ENCODE measurements at regions not wholly inside any gene's neighbourhood (a gene's known extent, or its start where the extent isn't known, plus 50 kb on each side); places are given as distances from the start of the nearest gene placed in this dataset.

DNA sequence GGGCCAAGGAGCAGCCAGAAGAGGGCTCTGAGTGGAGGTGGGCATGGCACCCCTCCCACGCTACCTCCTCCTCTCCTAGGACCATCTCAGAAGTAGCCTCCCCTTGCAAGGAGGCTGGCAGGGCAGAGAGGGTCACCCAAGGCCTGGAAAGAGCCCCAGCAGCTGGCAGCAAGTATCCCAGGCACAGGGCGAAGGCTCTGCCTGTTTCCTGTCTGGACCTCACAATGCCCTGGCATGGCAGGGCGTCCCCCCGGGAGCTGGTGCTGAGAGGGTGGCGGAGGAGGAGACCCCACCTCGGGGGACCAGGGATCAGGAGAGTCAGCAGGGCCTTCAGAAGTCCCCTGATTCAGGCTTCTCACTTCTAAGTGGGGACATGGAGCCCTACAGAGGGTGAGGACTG lies 66.2 kb upstream of the TAF1B start:
- Histone ChIP-seq H2AK5ac (ENCODE audit: low read length) (no peak overlapping the region), H2BK15ac (replicated peaks; ENCODE audit: low read depth) (no peak overlapping the region), H3K56ac (ENCODE audit: low read length) (no peak overlapping the region), H3K18ac (ENCODE audit: low read length) (no peak overlapping the region), H4K8ac (ENCODE audit: low read depth, low read length) (no peak overlapping the region), H3K79me1 (ENCODE audit: low read length) (no peaks in the 10 kb centered on the region), H3K23ac (ENCODE audit: low read length) (no peak overlapping the region), H3K4ac (ENCODE audit: low read depth, low read length) (no peak overlapping the region), H3K4me1 (ENCODE audit: control insufficient read depth, low read depth, low read length) (no peaks in the 10 kb centered on the region), H3K27ac (ENCODE audit: low read depth, low read length) (no peak overlapping the region), H3K79me2 (ENCODE audit: control insufficient read depth, insufficient read depth, low read length) (no peaks in the 10 kb centered on the region), H4K5ac (ENCODE audit: low read length) (no peak overlapping the region), H2BK120ac (ENCODE audit: low read depth, low read length) (no peak overlapping the region), H3K36me3 (ENCODE audit: control insufficient read depth, insufficient read depth, low read length) (no peaks in the 10 kb centered on the region), H3K27me3 (ENCODE audit: insufficient read depth, low read length, poor library complexity) (no peaks in the 10 kb centered on the region), H3K9ac (ENCODE audit: low read length) (no peak overlapping the region), H2BK5ac (ENCODE audit: low read length) (no peak overlapping the region), H3K4me3 (ENCODE audit: low read length) (no peak overlapping the region), H3K4me2 (ENCODE audit: low read length) (no peak overlapping the region)
- no peak for DNase-seq
- WGBS (ENCODE audit: extremely low coverage, insufficient coverage, low lambda C conversion rate) = no CpG with 5 or more reads among the region's 6 CpGs

DNA sequence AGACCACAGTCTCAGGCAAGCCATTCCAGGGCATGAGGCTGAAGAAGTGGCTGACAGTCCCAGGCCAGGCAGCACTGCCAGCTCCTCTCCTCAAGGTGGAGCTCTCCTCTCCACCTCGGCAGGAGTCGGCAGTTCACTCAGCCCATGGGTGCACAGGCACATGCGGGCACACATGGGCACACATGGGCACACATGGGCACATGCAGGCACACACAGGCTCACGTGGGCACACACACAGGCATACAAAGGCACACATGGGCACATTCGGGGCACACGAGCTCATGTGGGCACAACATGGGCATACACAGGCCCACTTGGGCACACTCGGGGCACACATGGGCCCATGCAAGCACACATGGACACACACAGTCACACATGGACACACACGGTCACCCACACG lies 65.3 kb upstream of the TAF1B start:
- H2BK5ac ChIP-seq (ENCODE audit: low read length) = no peak overlapping the region
- H3K4me3 ChIP-seq (ENCODE audit: low read length) = no peak overlapping the region
- H3K4me1 ChIP-seq (ENCODE audit: control insufficient read depth, low read depth, low read length) = no peaks in the 10 kb centered on the region
- no CpG with 5 or more reads among the region's 9 CpGs for WGBS (ENCODE audit: extremely low coverage, insufficient coverage, low lambda C conversion rate)
- H3K4me2 ChIP-seq (ENCODE audit: low read length) = no peak overlapping the region
- H3K79me1 ChIP-seq (ENCODE audit: low read length) = no peaks in the 10 kb centered on the region
- H3K4ac ChIP-seq (ENCODE audit: low read depth, low read length) = no peak overlapping the region
- no peak overlapping the region for H2AK5ac ChIP-seq (ENCODE audit: low read length)
- no peak overlapping the region for H3K23ac ChIP-seq (ENCODE audit: low read length)
- no peaks in the 10 kb centered on the region for H3K79me2 ChIP-seq (ENCODE audit: control insufficient read depth, insufficient read depth, low read length)
- no peak overlapping the region for H3K18ac ChIP-seq (ENCODE audit: low read length)
- H4K8ac ChIP-seq (ENCODE audit: low read depth, low read length) = no peak overlapping the region
- H3K9ac ChIP-seq (ENCODE audit: low read length) = no peak overlapping the region
- no peak overlapping the region for H2BK120ac ChIP-seq (ENCODE audit: low read depth, low read length)
- H4K5ac ChIP-seq (ENCODE audit: low read length) = no peak overlapping the region
- no peaks in the 10 kb centered on the region for H3K27me3 ChIP-seq (ENCODE audit: insufficient read depth, low read length, poor library complexity)
- no peak overlapping the region for H3K56ac ChIP-seq (ENCODE audit: low read length)
- no peak for DNase-seq
- H3K27ac ChIP-seq (ENCODE audit: low read depth, low read length) = no peak overlapping the region
- H3K36me3 ChIP-seq (ENCODE audit: control insufficient read depth, insufficient read depth, low read length) = no peaks in the 10 kb centered on the region
- H2BK15ac ChIP-seq (replicated peaks; ENCODE audit: low read depth) = no peak overlapping the region

DNA sequence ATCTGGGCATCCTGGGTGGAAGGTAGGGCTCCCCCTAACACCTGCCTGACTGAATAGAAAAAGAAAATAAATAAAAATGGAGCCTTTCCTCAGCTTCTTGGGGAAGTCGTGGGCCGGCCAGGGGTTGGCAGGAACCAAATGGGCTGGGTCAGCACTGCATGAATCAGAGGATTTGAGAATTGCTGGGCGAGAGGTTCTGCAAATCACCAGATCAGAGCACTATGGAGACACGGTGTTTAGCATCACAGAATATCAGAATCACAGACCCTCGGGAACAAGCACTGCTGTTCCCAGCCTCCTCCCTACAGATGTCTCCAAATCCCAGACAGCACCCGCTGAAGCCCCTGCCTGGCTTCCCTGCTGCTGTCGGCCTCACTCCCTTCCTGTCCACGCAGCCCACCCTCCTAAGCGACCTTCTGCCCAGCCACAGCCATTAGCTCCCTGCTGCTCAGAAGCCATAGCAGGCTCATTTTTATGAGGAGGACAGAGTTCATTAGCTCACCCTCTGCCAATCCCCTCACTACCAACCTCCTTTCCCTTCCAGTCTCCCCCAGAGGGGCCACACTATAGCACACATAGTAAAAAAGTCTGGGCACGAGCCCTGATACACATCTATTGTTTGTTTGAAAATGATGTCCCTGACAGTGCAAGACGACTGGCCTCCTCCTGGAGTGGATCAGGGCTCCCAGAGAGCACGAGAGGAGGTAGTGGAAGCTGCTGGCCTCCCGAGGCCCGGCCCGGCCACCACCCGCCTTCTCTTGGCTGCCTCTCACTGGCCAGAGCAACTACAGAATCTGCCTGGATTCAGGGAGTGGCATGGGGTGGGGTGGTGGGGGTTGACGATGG lies 64.6 kb upstream of the TAF1B start:
- Histone ChIP-seq H3K79me2 (ENCODE audit: control insufficient read depth, insufficient read depth, low read length) (no peaks in the 10 kb centered on the region), H2AK5ac (ENCODE audit: low read length) (no peak overlapping the region), H3K9ac (ENCODE audit: low read length) (no peak overlapping the region), H3K4ac (ENCODE audit: low read depth, low read length) (no peak overlapping the region), H3K36me3 (ENCODE audit: control insufficient read depth, insufficient read depth, low read length) (no peaks in the 10 kb centered on the region), H3K4me2 (ENCODE audit: low read length) (no peak overlapping the region), H2BK120ac (ENCODE audit: low read depth, low read length) (no peak overlapping the region), H2BK15ac (replicated peaks; ENCODE audit: low read depth) (no peak overlapping the region), H4K8ac (ENCODE audit: low read depth, low read length) (no peak overlapping the region), H3K27me3 (ENCODE audit: insufficient read depth, low read length, poor library complexity) (no peaks in the 10 kb centered on the region), H3K56ac (ENCODE audit: low read length) (no peak overlapping the region), H4K5ac (ENCODE audit: low read length) (no peak overlapping the region), H3K23ac (ENCODE audit: low read length) (no peak overlapping the region), H2BK5ac (ENCODE audit: low read length) (no peak overlapping the region), H3K4me3 (ENCODE audit: low read length) (no peak overlapping the region), H3K27ac (ENCODE audit: low read depth, low read length) (no peak overlapping the region), H3K79me1 (ENCODE audit: low read length) (no peaks in the 10 kb centered on the region), H3K4me1 (ENCODE audit: control insufficient read depth, low read depth, low read length) (no peaks in the 10 kb centered on the region), H3K18ac (ENCODE audit: low read length) (no peak overlapping the region)
- no CpG with 5 or more reads among the region's 17 CpGs for WGBS (ENCODE audit: extremely low coverage, insufficient coverage, low lambda C conversion rate)
- no peak for DNase-seq

DNA sequence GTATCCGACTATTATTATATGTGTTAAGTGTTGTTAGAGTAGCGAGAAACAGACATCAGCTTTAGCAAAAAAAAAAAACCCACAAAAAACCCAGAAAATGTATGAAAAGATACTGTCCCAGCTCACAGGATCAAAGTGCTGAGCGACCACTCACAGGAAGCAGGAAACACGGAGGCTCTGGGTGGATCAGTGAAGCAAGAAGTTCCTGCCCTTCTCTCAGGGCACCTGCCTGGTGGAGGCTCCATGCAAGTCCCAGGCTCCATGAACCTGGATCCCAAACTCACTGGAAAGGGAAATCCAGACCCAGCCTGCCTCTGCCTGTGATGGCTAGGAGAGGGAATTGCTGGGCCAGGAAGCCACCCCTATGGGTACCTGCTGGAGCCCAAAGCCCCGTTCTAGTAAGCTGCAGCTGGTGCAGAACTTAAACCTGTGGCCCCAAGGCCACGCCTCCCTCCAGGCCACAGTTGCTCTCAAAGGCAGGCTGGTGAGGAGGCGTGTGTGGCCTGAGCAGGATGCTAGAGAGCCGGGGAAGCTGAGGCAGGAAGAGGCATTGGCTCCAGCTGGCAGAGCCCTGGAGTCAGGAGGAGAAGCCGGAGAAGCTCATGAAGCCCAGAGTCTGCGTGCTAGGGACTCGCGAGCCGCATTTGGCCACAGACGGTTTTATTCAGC lies 63.5 kb upstream of the TAF1B start:
- no CpG with 5 or more reads among the region's 14 CpGs for WGBS (ENCODE audit: extremely low coverage, insufficient coverage, low lambda C conversion rate)
- Histone ChIP-seq H2BK15ac (replicated peaks; ENCODE audit: low read depth) (no peak overlapping the region), H3K79me1 (ENCODE audit: low read length) (no peaks in the 10 kb centered on the region), H3K4me1 (ENCODE audit: control insufficient read depth, low read depth, low read length) (no peaks in the 10 kb centered on the region), H3K18ac (ENCODE audit: low read length) (no peak overlapping the region), H3K27me3 (ENCODE audit: insufficient read depth, low read length, poor library complexity) (no peaks in the 10 kb centered on the region), H3K4me3 (ENCODE audit: low read length) (no peak overlapping the region), H4K5ac (ENCODE audit: low read length) (no peak overlapping the region), H3K9ac (ENCODE audit: low read length) (no peak overlapping the region), H3K4me2 (ENCODE audit: low read length) (no peak overlapping the region), H3K36me3 (ENCODE audit: control insufficient read depth, insufficient read depth, low read length) (no peaks in the 10 kb centered on the region), H2BK120ac (ENCODE audit: low read depth, low read length) (no peak overlapping the region), H2AK5ac (ENCODE audit: low read length) (no peak overlapping the region), H2BK5ac (ENCODE audit: low read length) (no peak overlapping the region), H3K4ac (ENCODE audit: low read depth, low read length) (no peak overlapping the region), H3K27ac (ENCODE audit: low read depth, low read length) (no peak overlapping the region), H3K56ac (ENCODE audit: low read length) (no peak overlapping the region), H3K23ac (ENCODE audit: low read length) (no peak overlapping the region), H4K8ac (ENCODE audit: low read depth, low read length) (no peak overlapping the region), H3K79me2 (ENCODE audit: control insufficient read depth, insufficient read depth, low read length) (no peaks in the 10 kb centered on the region)
- no peak for DNase-seq

DNA sequence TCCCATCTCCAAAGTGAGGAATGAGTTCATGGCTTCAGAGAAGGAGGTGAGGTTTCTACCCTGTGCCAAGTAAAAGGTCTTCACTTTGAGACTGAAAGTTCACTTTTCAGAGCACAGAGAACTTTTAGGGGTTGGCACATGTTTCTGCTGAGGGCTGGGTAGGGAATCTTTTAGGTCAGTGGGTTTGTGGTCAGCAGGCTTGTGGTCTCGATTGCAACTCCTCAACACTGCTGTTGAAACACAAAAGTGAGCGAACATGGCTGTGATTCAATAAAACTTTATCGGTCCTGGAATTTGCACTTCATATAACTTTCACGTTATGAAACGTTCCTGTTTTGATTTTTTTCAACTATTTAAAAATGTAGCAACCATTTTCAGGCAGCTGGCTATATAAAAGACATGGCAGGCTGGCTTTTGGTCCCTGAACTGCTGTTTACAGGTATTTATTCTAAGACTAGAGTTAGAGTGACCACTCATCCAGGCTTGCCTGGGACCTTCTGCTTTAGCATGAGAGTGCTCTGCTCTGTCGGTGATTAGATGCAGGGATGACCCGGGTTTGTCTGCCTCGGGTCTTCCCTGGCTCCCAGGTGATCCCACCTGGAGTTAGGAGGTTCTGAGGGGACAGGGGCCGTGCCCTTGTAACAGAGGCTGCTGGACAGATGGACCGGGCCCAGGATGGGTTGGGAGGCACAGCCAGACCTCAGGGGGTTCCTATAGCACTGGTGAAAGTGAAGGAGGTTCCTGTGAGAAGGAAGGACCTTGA lies 62.7 kb upstream of the TAF1B start:
- Histone ChIP-seq H2BK5ac (ENCODE audit: low read length) (no peak overlapping the region), H4K8ac (ENCODE audit: low read depth, low read length) (no peak overlapping the region), H2AK5ac (ENCODE audit: low read length) (no peak overlapping the region), H2BK120ac (ENCODE audit: low read depth, low read length) (no peak overlapping the region), H3K4me3 (ENCODE audit: low read length) (no peak overlapping the region), H3K4me1 (ENCODE audit: control insufficient read depth, low read depth, low read length) (no peaks in the 10 kb centered on the region), H3K9ac (ENCODE audit: low read length) (no peak overlapping the region), H3K27ac (ENCODE audit: low read depth, low read length) (no peak overlapping the region), H3K23ac (ENCODE audit: low read length) (no peak overlapping the region), H3K56ac (ENCODE audit: low read length) (no peak overlapping the region), H3K18ac (ENCODE audit: low read length) (no peak overlapping the region), H3K36me3 (ENCODE audit: control insufficient read depth, insufficient read depth, low read length) (no peaks in the 10 kb centered on the region), H3K27me3 (ENCODE audit: insufficient read depth, low read length, poor library complexity) (no peaks in the 10 kb centered on the region), H3K79me1 (ENCODE audit: low read length) (no peaks in the 10 kb centered on the region), H3K4me2 (ENCODE audit: low read length) (no peak overlapping the region), H3K79me2 (ENCODE audit: control insufficient read depth, insufficient read depth, low read length) (no peaks in the 10 kb centered on the region), H4K5ac (ENCODE audit: low read length) (no peak overlapping the region), H2BK15ac (replicated peaks; ENCODE audit: low read depth) (no peak overlapping the region), H3K4ac (ENCODE audit: low read depth, low read length) (no peak overlapping the region)
- no CpG with 5 or more reads among the region's 10 CpGs for WGBS (ENCODE audit: extremely low coverage, insufficient coverage, low lambda C conversion rate)
- no peak for DNase-seq

Measured in mesendoderm (in vitro differentiated cells).